ENCODE measurements at regions not wholly inside any gene's neighbourhood (a gene's known extent, or its start where the extent isn't known, plus 50 kb on each side); places are given as distances from the start of the nearest gene placed in this dataset.

GRCh38 chr6:4513561-4513960 is 262.6 kb upstream of the CDYL start:
- H3K4me1 ChIP-seq (ENCODE audit: control insufficient read depth, insufficient read depth, low read length): no peaks in the 10 kb centered on the region
- peaks cover 4% of the 10 kb centered on the region for H3K27me3 ChIP-seq (ENCODE audit: control insufficient read depth, insufficient read depth, low read length)
- no peaks in the 10 kb centered on the region for H3K9me3 ChIP-seq (ENCODE audit: control insufficient read depth, low read length)
- no peaks in the 10 kb centered on the region for H3K36me3 ChIP-seq (ENCODE audit: control insufficient read depth, insufficient read depth, low read length)
- no peak overlapping the region for H3K4me3 ChIP-seq (ENCODE audit: low read length)
- H3K9ac ChIP-seq (ENCODE audit: low read length): no peak overlapping the region

GRCh38 chr6:4512051-4512471 is 264.1 kb upstream of the CDYL start:
- Histone ChIP-seq H3K27me3 (ENCODE audit: control insufficient read depth, insufficient read depth, low read length) (peaks cover 4% of the 10 kb centered on the region), H3K36me3 (ENCODE audit: control insufficient read depth, insufficient read depth, low read length) (no peaks in the 10 kb centered on the region), H3K9ac (ENCODE audit: low read length) (no peak overlapping the region)

GRCh38 chr6:4511641-4512020 is 264.6 kb upstream of the CDYL start:
- Histone ChIP-seq H3K4me1 (ENCODE audit: control insufficient read depth, insufficient read depth, low read length) (no peaks in the 10 kb centered on the region), H3K4me3 (ENCODE audit: low read length) (no peak overlapping the region), H3K36me3 (ENCODE audit: control insufficient read depth, insufficient read depth, low read length) (no peaks in the 10 kb centered on the region), H3K9ac (ENCODE audit: low read length) (no peak overlapping the region), H3K9me3 (ENCODE audit: control insufficient read depth, low read length) (no peaks in the 10 kb centered on the region), H3K27me3 (ENCODE audit: control insufficient read depth, insufficient read depth, low read length) (peaks cover 4% of the 10 kb centered on the region)

More at GRCh38 chr6:4512051-4512471, 264.1 kb upstream of the CDYL start:
- Histone ChIP-seq H3K4me3 (ENCODE audit: low read length) (no peak overlapping the region), H3K9me3 (ENCODE audit: control insufficient read depth, low read length) (no peaks in the 10 kb centered on the region), H3K4me1 (ENCODE audit: control insufficient read depth, insufficient read depth, low read length) (no peaks in the 10 kb centered on the region)

GRCh38 chr6:4510906-4511640 is 265.1 kb upstream of the CDYL start:
- Histone ChIP-seq H3K9ac (ENCODE audit: low read length) (no peak overlapping the region), H3K36me3 (ENCODE audit: control insufficient read depth, insufficient read depth, low read length) (no peaks in the 10 kb centered on the region), H3K9me3 (ENCODE audit: control insufficient read depth, low read length) (no peaks in the 10 kb centered on the region), H3K4me3 (ENCODE audit: low read length) (no peak overlapping the region), H3K27me3 (ENCODE audit: control insufficient read depth, insufficient read depth, low read length) (peaks cover 4% of the 10 kb centered on the region), H3K4me1 (ENCODE audit: control insufficient read depth, insufficient read depth, low read length) (no peaks in the 10 kb centered on the region)

- Histone ChIP-seq H3K4me3 (ENCODE audit: low read length) (no peak overlapping the region), H3K36me3 (ENCODE audit: control insufficient read depth, insufficient read depth, low read length) (no peaks in the 10 kb centered on the region), H3K9me3 (ENCODE audit: control insufficient read depth, low read length) (no peaks in the 10 kb centered on the region), H3K9ac (ENCODE audit: low read length) (no peak overlapping the region), H3K4me1 (ENCODE audit: control insufficient read depth, insufficient read depth, low read length) (no peaks in the 10 kb centered on the region), H3K27me3 (ENCODE audit: control insufficient read depth, insufficient read depth, low read length) (peaks cover 4% of the 10 kb centered on the region)
These were observed 265.9 kb upstream of the CDYL start for GRCh38 chr6:4510317-4510716.

- Histone ChIP-seq H3K9me3 (ENCODE audit: control insufficient read depth, low read length) (no peaks in the 10 kb centered on the region), H3K36me3 (ENCODE audit: control insufficient read depth, insufficient read depth, low read length) (no peaks in the 10 kb centered on the region), H3K27me3 (ENCODE audit: control insufficient read depth, insufficient read depth, low read length) (peaks cover 4% of the 10 kb centered on the region), H3K4me1 (ENCODE audit: control insufficient read depth, insufficient read depth, low read length) (no peaks in the 10 kb centered on the region), H3K4me3 (ENCODE audit: low read length) (no peak overlapping the region), H3K9ac (ENCODE audit: low read length) (no peak overlapping the region)
These were observed 266.7 kb upstream of the CDYL start for GRCh38 chr6:4509506-4509905.

GRCh38 chr6:4506792-4507191 is 269.4 kb upstream of the CDYL start:
- Histone ChIP-seq H3K36me3 (ENCODE audit: control insufficient read depth, insufficient read depth, low read length) (no peaks in the 10 kb centered on the region), H3K4me1 (ENCODE audit: control insufficient read depth, insufficient read depth, low read length) (no peaks in the 10 kb centered on the region), H3K9me3 (ENCODE audit: control insufficient read depth, low read length) (no peaks in the 10 kb centered on the region), H3K9ac (ENCODE audit: low read length) (no peak overlapping the region), H3K4me3 (ENCODE audit: low read length) (no peak overlapping the region), H3K27me3 (ENCODE audit: control insufficient read depth, insufficient read depth, low read length) (peaks cover 4% of the 10 kb centered on the region)

GRCh38 chr6:4506223-4506622 is 270.0 kb upstream of the CDYL start:
- Histone ChIP-seq H3K9ac (ENCODE audit: low read length) (no peak overlapping the region), H3K4me1 (ENCODE audit: control insufficient read depth, insufficient read depth, low read length) (no peaks in the 10 kb centered on the region), H3K9me3 (ENCODE audit: control insufficient read depth, low read length) (no peaks in the 10 kb centered on the region), H3K36me3 (ENCODE audit: control insufficient read depth, insufficient read depth, low read length) (no peaks in the 10 kb centered on the region), H3K4me3 (ENCODE audit: low read length) (no peak overlapping the region), H3K27me3 (ENCODE audit: control insufficient read depth, insufficient read depth, low read length) (peaks cover 4% of the 10 kb centered on the region)

- Histone ChIP-seq H3K9me3 (ENCODE audit: control insufficient read depth, low read length) (no peaks in the 10 kb centered on the region), H3K9ac (ENCODE audit: low read length) (no peak overlapping the region), H3K27me3 (ENCODE audit: control insufficient read depth, insufficient read depth, low read length) (no peaks in the 10 kb centered on the region), H3K36me3 (ENCODE audit: control insufficient read depth, insufficient read depth, low read length) (no peaks in the 10 kb centered on the region), H3K4me1 (ENCODE audit: control insufficient read depth, insufficient read depth, low read length) (no peaks in the 10 kb centered on the region), H3K4me3 (ENCODE audit: low read length) (no peak overlapping the region)
These were observed 271.5 kb upstream of the CDYL start for GRCh38 chr6:4504700-4505099.

GRCh38 chr6:4503700-4504099 is 272.5 kb upstream of the CDYL start:
- H3K36me3 ChIP-seq (ENCODE audit: control insufficient read depth, insufficient read depth, low read length): no peaks in the 10 kb centered on the region
- no peaks in the 10 kb centered on the region for H3K4me1 ChIP-seq (ENCODE audit: control insufficient read depth, insufficient read depth, low read length)
- H3K4me3 ChIP-seq (ENCODE audit: low read length): no peak overlapping the region
- H3K9ac ChIP-seq (ENCODE audit: low read length): no peak overlapping the region
- no peaks in the 10 kb centered on the region for H3K27me3 ChIP-seq (ENCODE audit: control insufficient read depth, insufficient read depth, low read length)
- H3K9me3 ChIP-seq (ENCODE audit: control insufficient read depth, low read length): no peaks in the 10 kb centered on the region

GRCh38 chr6:4496284-4496683 is 279.9 kb upstream of the CDYL start:
- H3K36me3 ChIP-seq (ENCODE audit: control insufficient read depth, insufficient read depth, low read length): no peaks in the 10 kb centered on the region
- no peaks in the 10 kb centered on the region for H3K9me3 ChIP-seq (ENCODE audit: control insufficient read depth, low read length)
- no peak overlapping the region for H3K9ac ChIP-seq (ENCODE audit: low read length)
- no peak overlapping the region for H3K4me3 ChIP-seq (ENCODE audit: low read length)
- no peaks in the 10 kb centered on the region for H3K4me1 ChIP-seq (ENCODE audit: control insufficient read depth, insufficient read depth, low read length)
- H3K27me3 ChIP-seq (ENCODE audit: control insufficient read depth, insufficient read depth, low read length): no peaks in the 10 kb centered on the region

GRCh38 chr6:4491501-4492260 is 284.5 kb upstream of the CDYL start:
- H3K4me3 ChIP-seq (ENCODE audit: low read length): no peak overlapping the region
- H3K27me3 ChIP-seq (ENCODE audit: control insufficient read depth, insufficient read depth, low read length): no peaks in the 10 kb centered on the region

More at GRCh38 chr6:4491501-4492260, 284.5 kb upstream of the CDYL start:
- Histone ChIP-seq H3K4me1 (ENCODE audit: control insufficient read depth, insufficient read depth, low read length) (no peaks in the 10 kb centered on the region), H3K9me3 (ENCODE audit: control insufficient read depth, low read length) (peaks cover 10% of the 10 kb centered on the region), H3K9ac (ENCODE audit: low read length) (no peak overlapping the region), H3K36me3 (ENCODE audit: control insufficient read depth, insufficient read depth, low read length) (no peaks in the 10 kb centered on the region)

All from mucosa of stomach (tissue), 1 donor.